HG02798 (cell line): ENCODE measurements at regions not wholly inside any gene's neighbourhood (a gene's known extent, or its start where the extent isn't known, plus 50 kb on each side); places are given as distances from the start of the nearest gene placed in this dataset.
A peak's percentile ranks its signal among the peaks of the same experiment; 100 is the strongest.

Source experiments
- ATAC-seq: cut with Tn5 transposase; IDR thresholded peaks from one replicate; pipeline ENCODE4 v1.9.1; 2021; ENCODE audit warnings: mild to moderate bottlenecking; ENCODE audit not compliant: unreplicated experiment, poor library complexity

DNA sequence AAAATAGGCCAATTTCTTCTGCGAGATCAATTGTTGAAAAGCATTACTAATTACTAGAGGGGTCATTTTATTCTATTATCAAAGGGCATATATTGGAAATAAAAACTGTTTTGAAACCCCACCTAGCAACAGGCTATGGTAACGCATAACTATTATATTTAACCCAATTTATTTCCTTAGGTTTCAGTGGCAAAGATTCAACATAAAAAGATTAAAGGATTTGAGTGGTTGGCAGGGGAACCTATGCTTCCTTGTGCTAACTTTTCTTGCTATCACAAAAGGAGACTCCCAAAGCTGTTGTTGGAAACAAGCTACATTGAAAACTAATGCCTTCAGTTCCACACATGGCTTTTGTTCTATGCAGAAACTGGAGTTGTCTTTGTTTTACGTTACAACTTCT, 166.9 kb upstream of the KLF3 start:
- ATAC-seq: no peak

DNA sequence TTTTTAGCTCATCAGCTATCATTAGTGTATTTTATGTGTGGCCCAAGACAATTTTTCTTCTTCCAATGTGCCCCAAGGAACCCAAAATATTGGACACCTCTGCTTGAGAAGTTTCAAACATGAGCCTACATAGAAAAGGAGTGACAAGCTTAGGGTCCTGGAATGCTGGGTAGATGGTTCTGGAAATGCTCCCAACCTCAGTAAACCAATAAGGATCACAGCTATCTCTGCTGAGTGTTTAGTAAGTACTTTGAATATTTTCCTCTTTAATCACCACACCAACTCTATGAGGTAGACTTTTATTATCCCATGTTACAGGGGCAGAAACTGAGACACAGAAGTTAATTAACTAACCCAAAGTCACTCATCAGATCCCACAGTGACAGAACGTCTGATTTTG, 164.9 kb upstream of the KLF3 start:
- ATAC-seq: no peak

DNA sequence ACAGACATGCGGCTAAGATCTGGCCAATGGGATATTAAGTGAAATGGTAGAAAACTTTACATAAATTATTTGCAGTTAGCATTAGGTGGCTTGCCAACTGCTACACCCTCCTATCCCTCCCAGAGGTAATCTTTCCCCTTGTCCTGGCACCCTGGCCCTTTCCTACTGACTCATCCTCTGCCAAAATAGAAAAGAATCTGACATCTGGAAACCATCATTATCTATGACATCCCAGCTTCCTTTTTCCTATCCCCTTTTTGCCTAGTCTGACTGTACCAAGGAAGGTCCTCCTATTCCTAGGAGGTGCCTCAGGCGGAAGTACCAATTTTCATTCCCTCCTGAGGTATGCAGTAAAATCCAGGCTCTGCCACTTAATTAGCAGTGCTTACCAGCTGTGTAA, 163.6 kb upstream of the KLF3 start:
- ATAC-seq: no peak

DNA sequence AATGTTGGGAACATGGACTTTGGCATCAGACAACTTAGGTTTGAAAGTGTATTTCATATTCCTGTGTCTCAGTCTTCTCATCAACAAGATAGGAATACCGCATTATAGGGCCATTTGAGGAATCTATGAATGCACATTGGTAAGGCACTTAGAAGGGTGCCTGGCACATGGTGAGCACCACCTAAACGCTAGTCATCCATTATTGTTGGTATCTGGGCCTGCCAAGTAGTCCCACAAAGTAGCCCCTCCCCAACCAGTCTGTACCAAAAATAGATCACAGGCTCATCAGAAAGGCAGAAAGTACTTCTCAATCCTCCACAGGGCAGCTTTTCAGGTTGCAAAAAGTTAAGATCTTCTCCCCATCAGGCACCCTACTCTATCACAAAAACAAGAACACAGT, 162.3 kb upstream of the KLF3 start:
- no peak for ATAC-seq

DNA sequence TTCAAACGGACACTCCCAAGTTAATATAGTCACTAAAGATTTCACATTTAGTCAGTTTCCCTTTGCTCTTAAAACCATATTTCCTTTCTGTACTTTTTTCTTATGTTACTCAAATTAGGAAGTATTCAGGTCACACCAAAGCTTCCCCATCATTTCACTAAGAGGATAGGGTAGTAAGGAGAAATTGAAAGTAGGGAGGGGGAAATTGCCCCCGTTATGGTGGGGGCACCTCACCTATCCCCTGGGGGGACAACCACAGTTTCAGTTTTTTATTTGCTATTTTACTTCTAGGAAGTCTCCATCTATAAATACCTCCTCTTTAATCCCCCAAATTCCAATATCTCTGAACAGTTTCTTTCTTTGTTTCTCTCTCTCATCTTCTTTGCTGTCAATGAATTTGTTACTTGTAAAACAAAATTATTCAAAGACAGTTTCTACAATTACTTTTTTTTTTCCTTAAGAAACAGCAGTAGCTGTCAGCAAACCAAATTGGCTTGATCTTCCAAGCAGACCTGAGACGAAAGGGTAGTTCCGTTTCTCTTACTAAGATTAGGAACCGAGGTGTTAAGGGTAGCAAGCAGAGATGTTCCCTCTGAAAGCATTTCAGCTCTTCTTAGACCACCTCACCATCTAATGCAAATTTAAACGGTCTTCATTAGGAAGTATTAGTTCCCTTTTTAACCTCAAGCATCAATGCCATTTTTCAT, 160.2 kb upstream of the KLF3 start:
- ATAC-seq: peak; percentile 89

DNA sequence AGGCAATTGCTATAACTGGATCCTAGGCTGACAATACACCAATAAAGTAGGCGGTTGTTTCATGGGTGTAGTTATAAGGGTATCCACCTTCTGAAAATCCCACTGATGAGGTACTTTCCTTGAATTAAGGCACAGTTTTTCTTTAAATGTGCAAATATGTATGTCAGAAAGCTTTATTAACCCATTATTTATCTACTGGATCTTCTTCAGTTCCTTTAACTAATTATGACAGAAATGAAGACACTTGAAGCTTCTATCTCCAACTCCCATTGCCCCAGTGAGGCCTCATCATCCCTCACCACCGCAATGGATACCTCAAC, 159.6 kb upstream of the KLF3 start:
- no peak for ATAC-seq

DNA sequence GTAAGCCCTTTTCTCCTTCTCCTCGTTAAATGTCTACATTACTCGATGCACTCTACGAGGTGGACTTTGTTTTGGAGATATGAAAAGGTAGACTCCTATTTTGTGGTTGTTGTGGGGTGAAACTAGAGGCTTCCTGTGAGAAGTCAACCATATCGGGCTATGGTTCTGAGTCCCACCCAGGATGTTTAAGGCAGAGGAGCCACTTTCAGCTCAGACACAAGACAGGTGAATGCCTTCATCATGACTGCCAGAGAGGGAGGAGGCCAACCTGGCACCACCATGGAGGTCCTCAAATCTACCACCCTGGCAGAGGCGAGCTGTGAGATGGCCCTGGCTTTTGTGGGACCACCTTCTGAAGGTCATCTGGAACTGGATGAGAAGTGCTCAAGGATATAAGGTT, 154.4 kb upstream of the KLF3 start:
- no peak for ATAC-seq

DNA sequence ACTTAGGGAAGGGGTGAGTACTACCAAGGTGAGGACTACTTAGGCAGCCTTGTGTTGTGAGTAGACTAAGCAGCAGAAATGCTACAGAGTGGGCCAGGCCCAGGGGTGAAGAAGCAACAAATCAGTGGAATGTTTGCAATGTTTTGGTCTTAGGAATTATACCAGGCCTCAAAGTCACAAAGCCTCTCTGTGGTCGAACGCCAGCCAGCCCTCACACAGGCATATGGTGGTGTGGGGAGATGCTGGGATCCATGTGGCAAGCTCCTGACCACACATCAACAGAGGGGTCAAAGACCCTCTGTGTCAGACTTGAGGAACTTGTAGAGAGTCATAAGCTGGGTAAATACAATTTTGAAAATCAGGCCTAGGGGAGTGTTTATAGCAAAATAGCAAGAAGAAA, 153.8 kb upstream of the KLF3 start:
- ATAC-seq: no peak

DNA sequence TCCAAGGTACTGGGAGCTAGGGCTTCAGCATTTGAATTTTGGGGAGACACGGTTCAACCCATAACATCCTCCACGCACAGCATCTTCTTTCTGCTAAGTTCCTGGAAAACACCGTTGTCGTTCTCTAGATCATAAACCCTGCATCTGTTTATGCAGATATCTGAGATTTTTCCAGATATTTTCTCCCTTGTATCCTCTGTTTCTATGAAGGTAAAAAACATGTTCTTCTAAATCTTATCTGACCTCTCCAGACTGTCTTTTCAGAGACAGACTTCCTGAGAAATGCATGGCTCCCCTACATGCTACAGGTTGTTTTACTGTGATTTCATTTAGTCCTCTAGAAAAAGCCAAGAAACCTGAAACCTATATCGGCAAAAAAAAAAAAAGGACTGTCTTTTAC, 152.3 kb upstream of the KLF3 start:
- ATAC-seq: no peak

DNA sequence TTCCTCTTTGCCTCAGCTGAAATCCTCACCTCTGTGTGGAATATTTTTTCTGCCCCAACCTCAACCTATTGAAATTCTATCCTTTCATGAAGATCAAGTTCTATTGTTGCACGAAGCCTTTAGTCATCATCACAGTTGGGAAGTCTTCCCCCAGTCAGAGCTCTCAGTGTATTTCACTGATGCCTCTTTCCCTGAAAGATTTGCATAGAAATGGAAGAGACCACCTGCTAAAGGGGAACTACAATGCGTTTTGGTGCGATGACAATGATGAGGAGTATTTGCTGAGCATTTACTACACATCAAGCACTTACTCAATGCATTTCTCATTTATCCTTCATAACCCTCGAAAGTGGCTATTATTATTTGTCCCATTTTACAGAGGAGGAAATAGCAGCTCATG, 151.2 kb upstream of the KLF3 start:
- no peak for ATAC-seq

DNA sequence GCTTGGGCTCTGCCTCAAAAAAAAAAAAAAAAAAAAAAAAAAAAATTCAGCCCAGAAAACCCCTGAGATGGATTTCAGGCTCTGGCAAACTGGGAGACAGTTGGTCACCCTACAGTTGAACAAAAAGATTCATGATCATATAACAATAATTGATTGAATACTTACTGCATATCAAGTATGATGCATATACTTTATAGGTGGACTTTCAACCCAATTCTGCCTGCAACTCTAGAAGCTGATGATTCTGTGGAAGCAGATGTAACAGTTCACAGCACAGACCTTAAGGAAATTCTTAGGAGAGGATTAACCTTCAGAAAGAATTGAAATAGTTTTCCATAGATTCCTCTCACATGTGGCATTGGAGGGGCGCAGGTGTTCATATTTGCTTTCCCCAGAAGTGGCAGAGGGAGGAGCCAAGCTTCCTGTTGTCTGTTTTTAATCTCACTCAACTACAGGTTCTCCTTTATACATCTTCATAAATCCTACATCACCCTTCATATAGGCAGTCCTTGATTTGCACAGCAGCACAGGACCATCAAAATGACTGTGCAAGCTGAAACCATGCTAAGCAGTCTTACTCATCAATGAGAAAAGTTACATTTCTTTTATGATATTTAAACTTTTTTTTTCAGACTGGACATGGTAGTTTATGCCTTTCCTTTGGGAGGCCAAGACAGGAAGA, 149.4 kb upstream of the KLF3 start:
- no peak for ATAC-seq

DNA sequence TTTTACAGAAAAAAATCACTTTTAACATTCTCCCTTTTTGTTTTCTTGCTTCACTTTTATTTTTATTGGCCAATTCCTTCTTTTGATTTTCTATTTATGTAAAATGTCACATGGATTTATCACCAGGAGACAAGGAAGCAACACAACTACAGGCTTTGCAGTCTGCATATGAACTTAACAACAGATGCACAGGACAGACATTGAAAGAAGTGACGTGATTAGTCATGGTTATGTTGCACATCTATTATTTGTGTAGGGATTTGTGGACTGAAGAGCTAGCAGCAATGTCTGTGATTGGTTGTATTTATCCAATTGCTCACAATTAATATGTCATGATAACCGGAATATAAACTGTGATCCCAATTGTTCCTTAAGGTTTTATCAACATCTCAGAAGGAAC, 147.8 kb upstream of the KLF3 start:
- no peak for ATAC-seq

DNA sequence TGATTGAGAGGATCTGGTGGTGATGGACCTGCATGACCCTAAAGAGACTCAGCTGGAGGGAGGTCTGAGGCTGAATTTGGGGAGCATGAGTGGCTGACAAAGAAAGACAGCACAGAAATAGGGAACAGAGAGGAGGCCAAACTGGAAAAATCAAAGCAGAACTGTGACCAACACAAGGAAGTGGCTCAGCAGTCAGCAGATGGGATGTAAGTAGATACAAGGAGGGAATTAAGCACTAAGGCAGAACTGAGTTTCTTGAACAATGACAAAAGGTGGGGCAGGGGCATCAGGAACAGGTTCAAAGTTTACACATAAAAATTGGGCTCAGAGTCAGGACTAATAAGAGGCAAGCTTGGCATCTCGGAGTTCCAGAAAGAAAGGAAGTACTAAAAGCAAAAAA, 144.3 kb upstream of the KLF3 start:
- ATAC-seq: no peak

DNA sequence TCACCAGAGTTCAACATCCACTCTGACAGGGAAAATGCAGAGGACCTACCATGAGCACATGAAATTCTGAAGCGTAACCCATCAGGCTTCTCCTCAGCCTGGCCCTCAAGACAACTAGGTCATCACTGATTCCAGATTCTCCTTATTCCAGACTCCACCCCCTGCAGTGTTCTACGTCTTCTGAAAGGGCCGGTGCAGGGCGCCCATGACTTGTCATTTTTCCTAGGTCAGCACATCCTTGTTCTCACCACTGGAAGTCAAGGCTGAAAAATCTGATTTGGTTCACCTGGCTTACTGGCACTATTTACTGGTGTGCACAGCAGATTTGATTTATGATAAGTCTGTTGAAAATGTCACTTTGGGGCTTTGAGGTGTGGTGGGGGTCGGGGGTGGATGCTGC, 140.9 kb upstream of the KLF3 start:
- no peak for ATAC-seq

DNA sequence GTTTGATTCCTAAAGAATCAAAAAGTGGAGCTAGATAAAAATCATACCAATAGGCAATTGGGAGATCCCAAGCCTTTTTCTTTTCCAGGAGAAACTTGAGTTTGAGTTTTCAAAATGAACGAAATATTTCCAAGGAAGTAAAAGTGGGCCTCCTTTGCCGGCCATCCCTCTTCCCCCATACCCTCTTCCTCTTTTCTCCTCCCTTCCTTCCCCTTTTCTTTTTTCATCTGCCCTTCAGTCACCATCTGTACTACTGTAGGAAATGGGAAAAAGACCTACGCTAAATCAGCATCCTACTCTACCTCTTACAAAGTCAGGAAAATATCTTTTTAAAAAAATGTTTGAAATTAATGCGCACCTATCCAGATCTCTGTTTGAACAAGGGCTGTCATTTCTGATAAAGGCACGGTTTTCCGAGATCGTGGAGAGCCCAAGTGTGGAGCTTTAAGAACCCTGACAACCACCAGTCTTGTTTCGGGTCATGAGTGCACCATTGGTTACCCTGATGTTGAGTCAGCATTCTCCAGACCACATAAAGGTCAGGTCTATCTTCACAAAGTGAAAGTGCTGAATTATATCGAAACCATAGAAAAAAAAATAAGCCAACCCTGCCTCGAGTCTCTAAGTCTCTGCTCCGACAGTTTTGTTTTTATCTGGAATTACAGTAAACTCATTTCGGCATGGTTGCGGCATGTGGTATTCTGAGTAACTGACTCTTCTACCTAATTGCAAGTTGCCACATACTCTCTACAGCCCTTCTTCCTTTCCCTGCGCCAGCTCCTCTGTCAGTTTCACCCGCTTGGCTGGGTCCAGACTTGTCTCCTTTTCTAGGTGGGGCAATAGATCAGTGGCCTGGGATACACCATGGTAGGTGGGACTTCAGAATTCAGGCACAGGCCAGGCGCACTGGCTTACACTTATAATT, 140.2 kb upstream of the KLF3 start:
- ATAC-seq: peak; percentile 99

DNA sequence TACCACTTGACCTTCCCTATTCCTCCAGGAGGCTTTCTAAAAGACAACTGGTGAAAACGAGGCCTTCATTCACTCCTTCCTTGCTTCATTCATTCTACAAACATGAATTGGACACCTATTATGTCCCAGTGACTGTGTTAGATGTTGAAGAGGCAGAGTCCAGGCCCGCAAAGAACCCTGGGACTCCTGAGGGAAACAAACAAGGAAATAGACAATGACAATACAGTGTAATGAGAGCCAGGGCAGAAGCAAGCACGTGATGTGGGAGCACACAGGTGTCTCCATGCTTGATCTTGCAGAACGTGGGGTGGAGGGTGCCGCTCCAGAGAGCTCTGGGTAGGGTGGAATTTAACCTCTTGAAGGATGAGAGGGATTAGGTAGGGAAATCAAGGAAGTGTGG, 137.6 kb upstream of the KLF3 start:
- ATAC-seq: no peak

DNA sequence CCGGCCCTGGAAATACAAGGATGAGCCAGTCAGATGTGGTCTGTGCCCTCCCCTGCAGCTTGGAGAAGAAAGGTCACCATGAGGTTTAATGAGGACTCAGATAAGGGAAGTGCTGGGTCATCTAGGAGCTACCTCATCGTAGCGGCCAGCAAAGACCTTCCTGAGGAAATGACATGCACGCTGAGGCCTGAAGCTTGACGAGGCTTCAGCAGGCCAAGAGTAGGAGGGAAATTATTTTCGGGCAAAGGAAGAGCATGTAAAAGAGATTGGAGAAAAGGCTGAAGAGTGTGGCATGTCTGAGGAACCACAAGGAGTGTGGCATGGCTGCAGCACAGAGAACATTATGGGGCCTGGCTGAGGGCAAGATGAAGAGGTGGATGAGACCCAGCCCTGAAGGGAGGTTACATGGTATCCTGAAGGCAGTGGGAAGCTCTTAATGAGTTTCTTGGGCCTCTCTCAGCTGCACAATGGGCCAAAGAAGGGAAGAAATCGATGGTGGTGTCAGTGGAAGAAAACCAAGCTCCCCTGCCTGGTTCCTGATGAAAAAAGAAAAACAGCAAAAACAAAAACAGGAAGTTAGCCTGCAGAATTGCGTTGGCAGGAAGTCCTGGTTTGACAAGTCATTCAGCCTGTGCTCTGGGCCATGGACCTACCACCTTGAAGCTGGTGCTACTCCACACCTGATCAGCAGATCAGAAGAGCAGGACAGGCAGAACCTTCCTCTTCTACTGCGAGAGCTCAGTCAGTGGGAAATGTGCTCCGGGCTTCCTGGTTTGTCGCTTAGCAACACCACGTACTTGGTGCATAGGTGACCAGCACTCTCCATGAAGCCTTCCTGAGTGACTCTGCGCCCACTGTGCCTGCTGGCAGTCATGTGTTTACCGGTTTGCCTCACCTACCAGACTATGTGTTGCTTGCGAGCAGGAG, 134.5 kb upstream of the KLF3 start:
- ATAC-seq: peak; percentile 76

DNA sequence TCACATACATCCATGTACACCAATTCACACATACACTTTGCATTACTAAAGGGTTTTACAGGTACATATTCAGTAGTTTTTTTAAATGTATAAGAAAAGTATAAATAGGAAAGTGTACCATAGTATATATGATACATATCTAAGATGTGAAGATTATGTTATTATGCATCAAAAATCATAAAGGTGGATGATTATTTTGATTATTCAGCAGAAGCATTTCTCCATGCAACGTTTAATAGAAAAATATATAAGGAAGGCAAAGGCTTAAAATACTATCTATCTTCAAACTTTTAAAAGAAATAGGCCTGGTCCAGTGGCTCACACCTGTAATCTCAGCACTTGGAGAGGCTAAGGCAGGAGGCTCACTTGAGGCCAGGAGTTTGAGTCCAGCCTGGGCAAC, 133.5 kb upstream of the KLF3 start:
- ATAC-seq: no peak

DNA sequence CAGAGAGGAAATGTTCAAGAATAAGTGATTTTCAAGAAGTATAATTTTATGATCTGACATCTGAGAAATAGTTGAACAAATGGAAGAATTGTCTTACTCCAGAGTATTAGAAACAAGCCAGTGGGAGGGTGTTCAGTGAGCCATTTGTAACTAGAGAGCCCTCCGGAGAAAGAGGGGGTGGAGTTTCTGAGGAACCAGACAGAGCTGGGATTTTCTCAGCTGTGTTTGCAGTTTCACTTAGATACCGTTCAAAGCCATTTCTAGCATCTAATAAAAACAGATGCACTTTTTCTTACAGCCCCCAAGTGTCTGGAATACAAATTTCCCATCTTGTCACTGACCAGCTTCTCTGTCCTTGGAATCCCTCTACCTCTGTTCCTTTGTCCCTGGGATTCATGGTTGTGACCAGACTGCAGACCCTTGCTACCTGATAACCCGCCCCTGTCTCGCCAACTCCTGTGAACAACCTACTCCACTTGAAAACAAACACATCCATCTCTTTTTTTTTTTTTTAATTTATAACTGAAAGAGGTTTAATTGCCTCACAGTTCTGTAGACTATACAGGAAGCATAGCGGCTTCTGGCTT, 132.8 kb upstream of the KLF3 start:
- ATAC-seq: peak; percentile 39

DNA sequence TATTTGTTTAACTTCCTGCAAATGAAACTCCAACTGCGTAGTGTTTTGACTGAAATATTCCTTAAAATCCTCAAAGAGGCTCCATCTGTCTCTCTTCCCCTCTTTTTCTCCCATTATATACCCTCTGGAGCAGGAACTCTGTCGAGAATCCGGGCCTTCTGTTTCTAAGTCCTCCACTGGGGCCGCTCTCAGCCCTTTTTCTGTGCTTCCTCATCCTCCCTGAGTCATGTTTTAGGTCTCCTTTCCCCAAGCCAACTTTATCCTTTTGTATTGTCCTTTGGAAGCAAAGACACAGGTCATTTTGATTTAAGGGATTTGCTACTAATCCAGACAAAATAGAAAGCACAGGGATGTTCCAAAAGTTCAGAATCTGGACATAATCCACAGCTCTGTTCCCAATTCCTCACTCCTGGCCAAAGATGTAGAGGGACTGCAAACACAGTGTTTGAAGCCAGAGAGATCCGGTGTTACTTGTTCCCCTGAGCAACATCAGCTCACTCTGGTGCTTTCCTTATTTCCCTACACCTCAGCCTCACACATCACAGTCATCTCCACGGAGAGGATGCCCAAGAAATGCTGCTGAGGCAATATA, 131.0 kb upstream of the KLF3 start:
- no peak for ATAC-seq
